Activated CD8-positive, alpha-beta T cell treated with anti-CD3 and anti-CD28 coated beads, Interleukin-2, amount 10 ng/mL, durations not matched to agents 7 days and 5 days (primary cell): ENCODE measurements at regions not wholly inside any gene's neighbourhood (a gene's known extent, or its start where the extent isn't known, plus 50 kb on each side); places are given as distances from the start of the nearest gene placed in this dataset.

Experiments
- ATAC-seq: fragments of 150-1000 bp; cut with Tn5 transposase; one replicate; pipeline ENCODE4 v1.10.0; 2021; ENCODE audit warnings: moderate library complexity
- CTCF ChIA-PET: fragments of 350-600 bp; sonication (Branson Sonifier 250); formaldehyde crosslinking; loops from one replicate; lab custom pipeline; 2021; ENCODE audit warnings: antibody characterized with exemption; lab: Charles Lee
- POLR2A ChIA-PET: fragments of 350-600 bp; sonication (Branson Sonifier 250); formaldehyde crosslinking; loops from one replicate; lab custom pipeline; 2021; ENCODE audit warnings: antibody characterized with exemption; lab: Charles Lee
- DNase-seq: peaks from one replicate; pipeline ENCODE4 v3.0.0-alpha.2; 2020
- H3K27ac Mint-ChIP-seq: one replicate; pipeline ENCODE4 v1.8.0; 2021; ENCODE audit warnings: mild to moderate bottlenecking, mixed read lengths
- H3K27me3 Mint-ChIP-seq: one replicate; pipeline ENCODE4 v1.8.0; 2021; ENCODE audit warnings: low read depth, mixed read lengths
- H3K36me3 Mint-ChIP-seq: one replicate; pipeline ENCODE4 v1.8.0; 2021; ENCODE audit warnings: low read depth, mixed read lengths
- H3K4me1 Mint-ChIP-seq: one replicate; pipeline ENCODE4 v1.8.0; 2021; ENCODE audit warnings: low read depth, mixed read lengths
- H3K4me3 Mint-ChIP-seq: one replicate; pipeline ENCODE4 v1.8.0; 2021; ENCODE audit warnings: mild to moderate bottlenecking, mixed read lengths
- H3K9me3 Mint-ChIP-seq: one replicate; pipeline ENCODE4 v1.8.0; 2022; ENCODE audit warnings: mixed read lengths; ENCODE audit not compliant: insufficient read depth

DNA sequence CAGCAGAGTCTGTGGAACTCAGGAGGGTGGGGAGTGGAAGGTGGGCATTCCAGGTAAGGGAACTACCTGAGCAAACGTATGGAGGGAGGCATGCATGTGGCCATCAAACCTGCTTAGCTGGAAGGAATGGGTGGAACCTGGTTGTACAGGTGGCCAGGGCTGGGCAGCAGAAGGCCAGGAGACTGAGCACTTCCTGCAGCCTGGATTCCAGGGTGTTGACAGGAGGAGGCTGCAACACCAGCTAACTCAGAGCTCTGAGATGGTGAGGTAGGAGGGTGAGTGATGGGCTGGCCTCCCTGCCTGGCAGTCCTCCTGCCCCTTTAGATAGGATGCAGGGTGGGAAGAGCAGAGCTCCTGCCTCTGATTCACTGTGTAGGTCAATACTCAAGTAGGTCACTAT, 92.5 kb upstream of the CPEB4 start:
- DNase-seq (no peak), ATAC-seq (no peak)
- CTCF ChIA-PET = no interaction called here
- POLR2A ChIA-PET = no interaction called here
- no peak overlapping the region for H3K4me3 Mint-ChIP-seq
- H3K27ac Mint-ChIP-seq = no peak overlapping the region
- H3K27me3 Mint-ChIP-seq = peaks cover 4% of the 10 kb centered on the region
- H3K4me1 Mint-ChIP-seq = no peaks in the 10 kb centered on the region
- H3K9me3 Mint-ChIP-seq = no peaks in the 10 kb centered on the region
- H3K36me3 Mint-ChIP-seq = no peaks in the 10 kb centered on the region

DNA sequence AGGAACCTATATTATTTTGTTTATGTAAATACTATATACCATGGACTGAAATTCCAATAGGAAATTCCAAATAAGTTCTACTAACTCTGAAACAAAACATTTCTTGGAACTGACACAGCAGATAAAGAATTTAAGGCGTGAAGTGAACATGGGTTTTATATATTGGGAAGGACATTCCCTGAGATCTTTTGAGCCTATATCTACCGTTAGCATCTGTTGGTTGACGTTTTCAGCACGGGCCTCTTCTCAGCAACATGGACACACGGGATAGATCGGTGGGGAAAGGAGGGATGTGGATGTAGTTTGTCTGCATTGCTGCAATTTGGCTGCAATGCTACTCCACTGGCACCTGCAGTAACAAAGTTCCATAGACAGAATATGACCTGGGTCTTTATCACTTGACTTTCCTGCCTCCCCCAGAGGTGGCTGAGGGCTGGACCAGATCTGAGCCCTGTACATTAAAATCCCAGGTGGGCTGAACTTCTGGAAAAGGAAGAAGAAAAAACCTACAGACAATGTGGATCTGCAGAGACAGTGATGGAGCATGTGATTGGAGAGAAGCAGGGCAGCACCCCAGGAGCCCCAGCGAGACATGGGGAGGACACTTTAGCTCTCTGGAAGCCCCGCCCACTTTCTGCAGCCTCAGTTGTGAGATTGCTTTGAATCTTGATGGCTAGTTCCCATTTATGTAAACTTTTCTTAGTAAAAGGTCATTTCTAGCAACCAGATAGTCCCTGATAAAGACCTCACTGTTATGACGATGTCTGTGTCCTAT, 91.2 kb upstream of the CPEB4 start:
- CTCF ChIA-PET = interaction anchor here (0.6 kb wide), 1 partner anchor 172 kb away, joined by 3 read pairs; no protein-coding TSS in a partner anchor
- Mint-ChIP-seq H3K27ac (no peak overlapping the region), H3K27me3 (peaks cover 4% of the 10 kb centered on the region), H3K36me3 (no peaks in the 10 kb centered on the region), H3K4me1 (no peaks in the 10 kb centered on the region), H3K9me3 (no peaks in the 10 kb centered on the region), H3K4me3 (no peak overlapping the region)
- DNase-seq (no peak), ATAC-seq (no peak)
- POLR2A ChIA-PET = no interaction called here

DNA sequence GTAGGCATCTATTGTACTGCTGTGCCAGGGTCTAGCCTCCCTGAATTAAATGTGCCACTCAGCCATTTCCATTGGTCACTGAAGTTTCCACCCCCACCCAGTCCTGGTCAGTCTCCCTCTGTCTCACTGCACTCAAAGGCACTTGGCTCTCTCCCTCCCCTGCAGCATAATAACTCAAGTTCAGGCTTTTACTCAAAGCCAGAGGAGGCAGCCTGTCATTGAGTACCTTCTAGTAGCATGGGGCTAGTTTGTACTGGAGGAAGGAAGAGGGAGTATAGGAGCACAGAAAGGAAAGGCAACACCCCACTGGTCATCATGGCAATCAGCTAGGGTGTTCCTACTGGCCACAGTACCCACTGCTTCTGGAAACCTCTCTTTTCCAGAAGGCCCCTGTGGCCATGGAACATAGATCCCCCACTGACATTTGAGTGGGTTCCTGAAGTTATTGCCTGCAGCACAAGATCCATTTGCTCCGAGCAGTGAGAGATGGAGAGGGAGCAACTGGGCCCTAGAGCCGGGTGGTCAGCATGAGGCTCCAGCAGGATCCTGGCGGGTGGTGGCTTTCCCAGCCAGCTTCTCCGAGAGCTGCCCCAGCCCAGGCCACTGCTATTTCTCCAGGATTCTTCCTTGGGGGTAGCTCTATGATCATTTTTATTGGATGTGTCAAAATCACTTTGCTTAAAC, 89.9 kb upstream of the CPEB4 start:
- no peak for ATAC-seq
- no peaks in the 10 kb centered on the region for H3K36me3 Mint-ChIP-seq
- ChIA-PET CTCF (no interaction called here), POLR2A (no interaction called here)
- H3K4me1 Mint-ChIP-seq = no peaks in the 10 kb centered on the region
- H3K4me3 Mint-ChIP-seq = no peak overlapping the region
- no peaks in the 10 kb centered on the region for H3K9me3 Mint-ChIP-seq
- peaks cover 4% of the 10 kb centered on the region for H3K27me3 Mint-ChIP-seq
- DNase-seq = no peak
- no peak overlapping the region for H3K27ac Mint-ChIP-seq

DNA sequence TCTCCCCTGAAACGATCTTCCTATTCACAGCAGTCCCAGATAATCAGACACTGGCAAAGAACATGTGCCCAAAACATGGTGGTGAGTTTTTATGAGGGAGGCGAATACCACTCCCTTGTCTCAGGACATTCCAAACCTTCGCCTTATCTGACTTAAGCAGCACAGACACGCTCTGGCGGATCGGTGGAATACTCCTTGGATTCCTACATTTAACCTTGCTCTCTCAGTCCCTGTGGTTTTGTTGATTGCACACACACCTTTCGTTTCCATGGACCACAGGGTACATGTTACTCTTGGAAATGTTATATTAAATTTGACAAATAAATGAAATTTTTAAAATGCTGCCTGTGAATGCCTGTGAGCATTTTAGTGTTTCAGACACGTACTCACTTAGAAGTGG, 87.8 kb upstream of the CPEB4 start:
- H3K4me1 Mint-ChIP-seq = no peaks in the 10 kb centered on the region
- no peak overlapping the region for H3K4me3 Mint-ChIP-seq
- no peaks in the 10 kb centered on the region for H3K36me3 Mint-ChIP-seq
- ChIA-PET CTCF (no interaction called here), POLR2A (no interaction called here)
- DNase-seq = no peak
- no peaks in the 10 kb centered on the region for H3K9me3 Mint-ChIP-seq
- no peak overlapping the region for H3K27ac Mint-ChIP-seq
- no peak for ATAC-seq
- peaks cover 4% of the 10 kb centered on the region for H3K27me3 Mint-ChIP-seq

DNA sequence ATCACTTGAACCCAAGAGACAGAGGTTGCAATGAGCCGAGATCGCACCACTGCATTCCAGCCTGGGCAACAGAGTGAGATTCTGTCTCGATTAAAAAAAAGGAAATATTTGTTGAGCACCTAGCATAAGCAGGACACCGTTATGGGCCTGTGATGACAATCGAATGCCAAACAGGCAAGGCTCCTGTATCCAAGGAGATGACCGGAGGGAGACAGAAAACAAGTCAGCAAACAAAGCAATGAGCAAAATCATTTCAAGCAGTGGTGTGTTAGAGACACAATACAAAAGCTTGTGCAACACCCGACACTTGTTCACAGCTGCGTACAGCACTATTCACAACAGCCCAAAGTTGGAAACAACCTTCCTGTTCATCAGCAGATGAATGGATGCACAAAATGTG, 87.1 kb upstream of the CPEB4 start:
- Mint-ChIP-seq H3K4me3 (no peak overlapping the region), H3K4me1 (no peaks in the 10 kb centered on the region), H3K36me3 (no peaks in the 10 kb centered on the region), H3K27me3 (peaks cover 4% of the 10 kb centered on the region), H3K27ac (no peak overlapping the region), H3K9me3 (no peaks in the 10 kb centered on the region)
- no peak for ATAC-seq
- ChIA-PET CTCF (no interaction called here), POLR2A (no interaction called here)
- no peak for DNase-seq

DNA sequence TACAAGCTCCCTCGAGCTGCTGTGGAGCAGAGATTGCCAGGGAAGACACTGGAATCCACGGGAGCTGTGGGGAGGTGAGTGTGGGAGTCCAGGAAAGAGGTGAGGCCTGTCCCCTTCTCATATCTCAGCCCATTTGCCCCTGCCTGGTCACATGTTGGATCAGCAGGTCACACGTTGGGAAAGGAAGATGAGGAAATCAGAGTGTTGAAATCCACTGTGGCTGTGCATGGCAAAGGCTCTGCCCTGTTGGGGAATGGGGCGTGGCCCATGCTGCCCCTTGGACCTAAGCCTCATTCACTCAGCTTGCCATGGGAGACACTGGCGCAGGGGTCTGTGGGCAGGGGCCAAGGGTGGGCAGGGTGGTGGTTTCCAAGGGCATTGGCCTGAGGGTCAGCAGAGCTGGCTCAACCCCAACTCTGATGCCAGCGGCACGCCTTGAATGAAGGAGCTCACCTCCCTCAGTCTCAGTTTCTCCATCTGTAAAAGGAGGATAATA, 85.4 kb upstream of the CPEB4 start:
- Mint-ChIP-seq H3K27ac (no peak overlapping the region), H3K27me3 (peaks cover 2% of the 10 kb centered on the region), H3K9me3 (no peaks in the 10 kb centered on the region), H3K36me3 (no peaks in the 10 kb centered on the region), H3K4me3 (no peak overlapping the region), H3K4me1 (no peaks in the 10 kb centered on the region)
- ChIA-PET POLR2A (no interaction called here), CTCF (no interaction called here)
- ATAC-seq (no peak), DNase-seq (no peak)

DNA sequence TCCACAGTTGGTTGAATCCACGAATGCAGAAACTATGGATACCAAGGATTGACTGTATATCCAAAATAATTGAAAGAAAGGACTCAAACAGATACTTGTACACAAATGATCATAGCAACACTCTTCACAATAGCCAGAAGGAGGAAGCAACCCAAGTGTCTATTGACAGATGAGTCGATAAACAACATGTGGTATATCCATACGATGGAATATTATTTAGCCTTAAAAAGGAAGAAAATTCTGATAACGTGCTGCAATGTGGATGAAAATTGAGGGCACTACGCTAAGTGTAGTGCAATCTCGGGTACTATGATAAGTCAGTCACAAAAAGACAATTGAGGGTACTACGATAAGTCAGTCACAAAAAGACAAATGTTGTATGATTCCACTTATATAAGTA, 83.6 kb upstream of the CPEB4 start:
- ChIA-PET CTCF (no interaction called here), POLR2A (no interaction called here)
- peaks cover 2% of the 10 kb centered on the region for H3K27me3 Mint-ChIP-seq
- DNase-seq (no peak), ATAC-seq (no peak)
- H3K36me3 Mint-ChIP-seq = no peaks in the 10 kb centered on the region
- H3K4me3 Mint-ChIP-seq = no peak overlapping the region
- no peak overlapping the region for H3K27ac Mint-ChIP-seq
- H3K9me3 Mint-ChIP-seq = no peaks in the 10 kb centered on the region
- no peaks in the 10 kb centered on the region for H3K4me1 Mint-ChIP-seq

DNA sequence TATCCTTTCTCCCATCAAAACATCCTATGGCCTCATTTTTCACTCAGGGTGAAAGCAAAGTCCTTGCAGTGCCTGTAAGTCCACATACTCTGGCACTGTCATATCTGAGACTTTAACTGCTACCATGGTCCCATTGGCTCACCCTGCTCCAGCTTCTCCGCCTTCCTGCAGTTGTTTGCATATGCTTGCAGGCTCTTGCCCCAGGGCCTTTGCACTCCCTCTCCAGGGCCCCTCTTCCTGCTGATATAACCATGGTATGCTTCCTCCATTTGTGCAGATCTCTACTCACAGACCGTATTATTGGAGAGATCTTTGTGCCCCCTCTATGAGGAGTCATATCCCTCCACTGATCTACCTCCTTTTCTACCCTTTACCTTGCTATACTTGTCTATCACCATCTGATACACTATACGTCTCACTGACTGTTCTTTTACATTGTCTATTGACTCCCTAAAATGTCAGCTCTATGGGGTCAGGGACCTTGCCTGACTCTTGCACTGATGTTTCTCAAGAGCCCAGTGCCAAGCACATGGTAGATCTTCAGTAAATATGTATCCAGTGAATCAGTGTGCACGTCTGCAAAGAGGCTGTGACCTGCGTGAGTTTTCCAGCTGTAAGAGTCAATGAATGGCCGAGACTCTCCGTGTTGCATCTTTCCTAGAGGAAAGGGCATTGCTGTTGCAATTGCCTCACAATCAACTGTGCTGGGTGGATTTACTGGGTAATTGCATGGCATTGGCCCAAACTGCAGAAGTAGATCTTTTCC, 81.7 kb upstream of the CPEB4 start:
- no peak overlapping the region for H3K27ac Mint-ChIP-seq
- H3K9me3 Mint-ChIP-seq = no peaks in the 10 kb centered on the region
- ChIA-PET POLR2A (no interaction called here), CTCF (no interaction called here)
- H3K4me3 Mint-ChIP-seq = no peak overlapping the region
- DNase-seq (no peak), ATAC-seq (no peak)
- H3K36me3 Mint-ChIP-seq = no peaks in the 10 kb centered on the region
- no peaks in the 10 kb centered on the region for H3K4me1 Mint-ChIP-seq
- no peaks in the 10 kb centered on the region for H3K27me3 Mint-ChIP-seq

DNA sequence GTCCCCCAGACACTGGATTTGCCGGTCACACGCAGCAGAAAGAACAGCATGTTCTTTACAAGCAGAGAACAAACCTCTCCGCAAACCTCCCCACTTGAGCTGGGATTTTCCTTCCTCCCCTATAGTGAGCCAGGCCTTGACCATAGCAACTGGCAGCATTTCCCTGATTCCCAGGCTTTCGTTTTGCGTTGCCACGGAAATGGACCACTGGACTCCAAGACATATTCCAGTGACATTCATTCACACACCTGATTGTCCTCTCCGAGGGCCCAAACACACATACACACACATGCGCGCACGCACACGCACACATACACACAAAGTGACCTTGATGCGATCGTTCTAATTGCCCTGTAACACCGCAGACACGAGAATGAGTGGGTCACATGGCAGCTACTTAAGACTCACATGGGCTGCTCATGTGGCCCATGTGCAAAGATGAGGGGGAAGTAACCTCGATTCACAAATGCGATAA, 80.9 kb upstream of the CPEB4 start:
- H3K9me3 Mint-ChIP-seq = peaks cover 7% of the 10 kb centered on the region
- ChIA-PET POLR2A (interaction anchor here (0.6 kb wide), 1 partner anchor 77 kb away, joined by 4 read pairs; no protein-coding TSS in a partner anchor), CTCF (no interaction called here)
- no peak for ATAC-seq
- no peaks in the 10 kb centered on the region for H3K27me3 Mint-ChIP-seq
- H3K27ac Mint-ChIP-seq = no peak overlapping the region
- H3K4me3 Mint-ChIP-seq = no peak overlapping the region
- no peaks in the 10 kb centered on the region for H3K4me1 Mint-ChIP-seq
- DNase-seq = no peak
- H3K36me3 Mint-ChIP-seq = no peaks in the 10 kb centered on the region

DNA sequence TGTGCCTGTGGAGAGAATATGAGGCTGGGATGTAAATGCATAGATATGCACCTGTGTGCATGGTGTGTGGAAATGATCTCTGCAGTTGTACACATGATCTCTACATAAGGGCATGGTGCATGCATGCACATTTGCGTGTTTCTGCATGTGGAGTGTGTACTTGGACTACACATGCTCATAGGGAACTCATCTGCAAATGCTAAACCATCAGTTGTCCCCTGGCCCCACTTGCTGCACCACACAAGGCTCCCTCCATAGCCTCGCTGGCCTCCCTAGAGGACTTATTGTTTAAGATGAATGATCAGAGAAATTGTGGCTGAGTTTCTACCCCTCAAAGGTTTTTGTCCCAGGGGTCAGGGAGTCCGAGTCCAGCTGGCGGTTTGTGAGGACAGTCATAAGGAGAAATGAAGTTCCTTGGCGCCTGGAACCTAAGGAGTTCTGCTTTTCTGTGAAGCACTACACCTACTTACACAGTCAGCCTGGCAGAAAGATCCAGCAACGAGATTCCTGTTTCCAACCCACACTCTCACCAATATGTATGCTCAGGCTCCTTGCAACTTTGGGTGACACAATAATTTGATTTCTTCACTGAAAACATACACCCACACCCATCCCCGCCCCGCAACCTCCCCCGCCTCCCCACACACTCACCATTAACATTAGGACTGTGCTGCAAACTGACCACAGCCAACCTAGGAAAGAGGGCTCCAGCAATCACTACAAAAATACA, 79.9 kb upstream of the CPEB4 start:
- ChIA-PET CTCF (no interaction called here), POLR2A (no interaction called here)
- no peak for ATAC-seq
- no peak overlapping the region for H3K4me3 Mint-ChIP-seq
- H3K27ac Mint-ChIP-seq = no peak overlapping the region
- peaks cover 2% of the 10 kb centered on the region for H3K27me3 Mint-ChIP-seq
- no peaks in the 10 kb centered on the region for H3K4me1 Mint-ChIP-seq
- no peaks in the 10 kb centered on the region for H3K36me3 Mint-ChIP-seq
- DNase-seq = no peak
- H3K9me3 Mint-ChIP-seq = peaks cover 8% of the 10 kb centered on the region

DNA sequence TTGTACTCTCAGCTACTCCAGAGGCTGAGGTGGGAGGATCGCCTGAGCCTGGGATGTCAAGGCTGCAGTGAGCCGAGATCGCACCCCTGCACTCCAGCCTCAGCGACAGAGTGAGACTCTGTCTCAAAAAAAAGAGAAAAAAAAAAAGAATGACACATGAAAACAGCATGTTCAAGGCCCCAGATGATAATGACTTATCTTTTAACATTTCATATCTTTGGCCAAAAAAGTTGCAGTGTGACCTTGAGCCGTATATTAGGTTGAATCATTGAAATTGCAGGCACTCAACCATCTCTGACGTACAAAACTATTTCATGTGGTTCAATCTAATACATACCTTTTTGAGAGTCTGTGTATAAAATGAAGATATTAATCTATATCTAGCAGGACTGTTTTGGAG, 79.1 kb upstream of the CPEB4 start:
- POLR2A ChIA-PET = no interaction called here
- no peak for ATAC-seq

More for the DNA sequence above, 79.1 kb upstream of the CPEB4 start:
- CTCF ChIA-PET = no interaction called here
- no peak for DNase-seq
- Mint-ChIP-seq H3K27ac (no peak overlapping the region), H3K27me3 (peaks cover 7% of the 10 kb centered on the region), H3K4me1 (no peaks in the 10 kb centered on the region), H3K4me3 (no peak overlapping the region), H3K9me3 (peaks cover 8% of the 10 kb centered on the region), H3K36me3 (no peaks in the 10 kb centered on the region)
